ENCODE measurements at regions not wholly inside any gene's neighbourhood (a gene's known extent, or its start where the extent isn't known, plus 50 kb on each side); places are given as distances from the start of the nearest gene placed in this dataset.
"Not testable (repeated sequence)": the region's sequence is repeated elsewhere in the genome, so short reads cannot be mapped to it uniquely, and the experiment has no call there.

- no peak for DNase-seq
- intact Hi-C loops (cut with DNase I), result no loop called here
- no peaks in the 10 kb centered on the region for H3K27me3 ChIP-seq
- no peak overlapping the region for H3K27ac ChIP-seq
- WGBS, 2 donors, result 73 to 89% methylated on average over 2 of the region's 2 CpGs
- peaks cover 0 to 3% of the 10 kb centered on the region in 2 donors for H3K4me1 ChIP-seq
- H3K9me3 ChIP-seq, result no peaks in the 10 kb centered on the region
- H3K4me3 ChIP-seq (replicated peaks in 1 of 3), result no peak overlapping the region
- TF ChIP-seq POLR2A (IDR thresholded peaks at IDR 0.05), result no peak
- no peak for TF ChIP-seq CTCF (IDR thresholded peaks at IDR 0.05)
- no peaks in the 10 kb centered on the region for H3K36me3 ChIP-seq
Observed at GRCh38 chr12:47343684-47344567, 264.2 kb upstream of the AMIGO2 start.

GRCh38 chr12:47340411-47341015 is 260.8 kb upstream of the AMIGO2 start:
- Histone ChIP-seq H3K36me3 (no peaks in the 10 kb centered on the region), H3K4me3 (replicated peaks in 1 of 3) (no peak overlapping the region), H3K27me3 (no peaks in the 10 kb centered on the region), H3K9me3 (no peaks in the 10 kb centered on the region), H3K27ac (no peak overlapping the region), H3K4me1 (peaks cover 0 to 3% of the 10 kb centered on the region in 2 donors)
- 27 to 37% methylated on average over 7 of the region's 7 CpGs for WGBS, 2 donors
- TF ChIP-seq CTCF (IDR thresholded peaks at IDR 0.05), result no peak
- no peak for TF ChIP-seq POLR2A (IDR thresholded peaks at IDR 0.05)
- DNase-seq, result peak; percentile 56 to 58
- intact Hi-C loops (cut with DNase I), result no loop called here

- intact Hi-C loops (cut with DNase I), result no loop called here
- no peak for TF ChIP-seq CTCF (IDR thresholded peaks at IDR 0.05)
- no peaks in the 10 kb centered on the region for H3K9me3 ChIP-seq
- DNase-seq, result no peak
- H3K36me3 ChIP-seq, result no peaks in the 10 kb centered on the region
- H3K27me3 ChIP-seq, result no peaks in the 10 kb centered on the region
- H3K4me1 ChIP-seq, result peaks cover 0 to 3% of the 10 kb centered on the region in 2 donors
- no peak overlapping the region for H3K4me3 ChIP-seq (replicated peaks in 1 of 3)
- H3K27ac ChIP-seq, result no peak overlapping the region
Observed at GRCh38 chr12:47337581-47337980, 257.8 kb upstream of the AMIGO2 start.

GRCh38 chr12:47333271-47333858 is 253.6 kb upstream of the AMIGO2 start:
- WGBS, 2 donors, result 90 to 97% methylated on average over 4 to 8 of the region's 22 CpGs
- H3K9me3 ChIP-seq; H3K27me3 ChIP-seq; H3K4me3 ChIP-seq (replicated peaks in 1 of 3); H3K27ac ChIP-seq; DNase-seq; H3K4me1 ChIP-seq; intact Hi-C loops (cut with DNase I); H3K36me3 ChIP-seq: not testable (repeated sequence)

- Histone ChIP-seq H3K4me1 (no peaks in the 10 kb centered on the region), H3K27ac (no peak overlapping the region), H3K36me3 (no peaks in the 10 kb centered on the region), H3K9me3 (no peaks in the 10 kb centered on the region), H3K4me3 (replicated peaks in 1 of 3) (no peak overlapping the region), H3K27me3 (no peaks in the 10 kb centered on the region)
- TF ChIP-seq CTCF (IDR thresholded peaks at IDR 0.05) (no peak), POLR2A (IDR thresholded peaks at IDR 0.05) (no peak)
- intact Hi-C loops (cut with DNase I), result no loop called here
- WGBS, 2 donors, result 85 to 92% methylated on average over 1 of the region's 1 CpG
- DNase-seq, result no peak
Observed at GRCh38 chr12:47328831-47329545, 249.2 kb upstream of the AMIGO2 start.
